HG03064 (cell line): ENCODE measurements at regions not wholly inside any gene's neighbourhood (a gene's known extent, or its start where the extent isn't known, plus 50 kb on each side); places are given as distances from the start of the nearest gene placed in this dataset.

Source experiments
- ATAC-seq: cut with Tn5 transposase; IDR thresholded peaks from one replicate; pipeline ENCODE4 v1.9.1; 2021; ENCODE audit warnings: low read depth; ENCODE audit not compliant: unreplicated experiment

DNA sequence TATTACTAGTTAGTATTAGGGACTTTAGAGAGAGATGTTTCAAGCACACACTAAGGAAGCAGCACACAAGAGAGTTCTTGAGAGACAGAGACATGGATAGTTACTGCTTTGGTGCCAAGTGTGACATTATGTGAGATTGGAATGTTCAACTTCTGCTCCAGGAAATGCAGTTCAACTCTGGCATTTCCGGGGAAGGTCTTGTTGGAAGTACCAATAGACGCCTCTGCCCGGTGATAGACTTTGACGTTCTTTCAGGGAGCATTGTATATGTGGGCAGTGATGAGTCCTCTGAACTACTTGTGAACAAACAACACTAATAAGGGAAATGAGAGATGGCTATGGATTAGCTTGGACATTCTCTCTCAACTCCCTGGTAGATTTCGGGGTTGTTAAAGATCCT lies 638.1 kb upstream of the BOD1L1 start:
- no peak for ATAC-seq

DNA sequence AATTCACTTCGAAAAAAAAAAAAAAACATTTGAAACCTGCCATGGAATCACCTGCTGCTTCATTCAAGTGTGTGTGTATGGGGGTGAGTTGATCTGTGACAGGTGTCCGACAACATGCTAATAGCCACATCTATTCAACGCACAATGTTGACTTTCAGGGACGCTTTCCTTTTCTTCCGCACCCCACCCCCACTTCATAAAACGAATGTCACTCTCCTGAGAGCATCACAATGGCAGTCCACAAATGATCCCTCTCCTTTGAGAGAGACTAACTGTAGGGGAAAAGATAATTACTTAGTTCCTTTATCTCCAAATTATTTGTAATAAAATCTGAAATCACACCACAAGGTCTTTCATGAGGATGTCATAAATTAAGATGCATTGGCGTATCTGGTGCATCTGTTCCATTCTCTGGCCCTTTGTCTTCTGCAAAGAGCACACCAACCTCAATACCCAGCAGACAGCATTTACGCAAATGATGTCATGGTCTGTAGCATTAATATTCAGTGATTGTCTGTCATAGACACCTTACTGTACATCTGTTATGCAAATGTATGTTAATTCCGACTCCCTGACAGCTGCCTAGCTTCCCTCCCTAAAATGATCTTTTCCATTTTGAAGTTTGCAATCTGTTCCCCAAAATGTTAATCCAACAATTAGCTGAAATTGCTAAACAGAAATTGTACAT lies 640.0 kb upstream of the BOD1L1 start:
- no peak for ATAC-seq

DNA sequence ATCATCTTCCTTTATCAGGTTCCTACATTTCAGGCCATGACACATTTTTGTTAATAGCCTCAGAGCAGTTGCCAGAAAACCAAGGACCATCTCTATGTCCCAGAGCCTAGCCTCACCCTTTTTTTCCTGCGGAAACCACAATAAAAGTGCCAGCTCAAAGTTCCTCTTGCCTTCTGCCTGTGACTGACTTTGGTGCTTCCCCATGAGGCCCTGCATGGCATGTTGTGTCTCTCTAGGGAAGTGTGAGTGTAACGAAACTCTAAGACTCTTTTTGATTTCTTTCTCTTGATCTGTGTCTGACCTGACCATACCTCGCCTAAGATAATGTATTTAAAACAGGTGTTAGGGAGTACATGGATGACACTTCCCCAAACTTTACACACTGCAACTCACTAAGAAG lies 642.3 kb upstream of the BOD1L1 start:
- no peak for ATAC-seq

DNA sequence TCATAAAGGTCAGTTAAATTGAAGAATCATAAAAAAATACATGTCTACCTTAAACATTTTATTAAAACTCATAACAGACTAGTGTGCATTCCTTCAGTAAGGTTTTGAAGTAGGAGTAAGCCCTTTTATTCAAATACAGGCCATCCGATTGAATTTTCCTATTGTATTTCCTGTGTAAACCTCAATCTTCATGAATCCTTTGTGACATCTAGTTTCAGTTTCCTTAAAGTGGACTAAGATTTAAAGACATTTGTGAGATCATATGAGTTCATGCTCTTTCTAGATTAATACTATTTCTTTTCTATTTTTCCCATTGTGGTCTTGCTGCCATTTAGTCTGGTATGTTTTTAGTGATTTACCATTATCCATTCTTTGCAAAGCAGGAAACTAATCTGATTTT lies 644.7 kb upstream of the BOD1L1 start:
- no peak for ATAC-seq

DNA sequence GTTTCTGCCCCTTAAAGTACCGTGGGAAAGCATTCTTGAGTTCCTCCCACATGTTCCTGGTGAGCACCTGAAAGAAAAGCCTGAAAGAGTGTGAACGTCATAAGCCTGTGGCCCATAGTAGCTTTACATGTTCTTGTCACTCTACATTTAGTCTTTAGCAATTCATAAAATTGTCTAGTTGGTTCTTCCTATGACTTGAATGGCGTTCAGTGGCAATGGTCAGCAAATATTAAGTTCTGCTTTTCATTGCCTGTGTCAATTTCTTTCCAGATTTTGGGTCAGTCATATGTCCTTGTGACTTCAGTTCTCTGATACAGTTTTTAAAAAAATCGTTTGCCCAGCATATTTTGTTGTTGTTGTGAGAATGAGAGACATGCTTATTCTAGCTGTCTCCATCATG lies 650.0 kb upstream of the BOD1L1 start:
- ATAC-seq, result no peak

DNA sequence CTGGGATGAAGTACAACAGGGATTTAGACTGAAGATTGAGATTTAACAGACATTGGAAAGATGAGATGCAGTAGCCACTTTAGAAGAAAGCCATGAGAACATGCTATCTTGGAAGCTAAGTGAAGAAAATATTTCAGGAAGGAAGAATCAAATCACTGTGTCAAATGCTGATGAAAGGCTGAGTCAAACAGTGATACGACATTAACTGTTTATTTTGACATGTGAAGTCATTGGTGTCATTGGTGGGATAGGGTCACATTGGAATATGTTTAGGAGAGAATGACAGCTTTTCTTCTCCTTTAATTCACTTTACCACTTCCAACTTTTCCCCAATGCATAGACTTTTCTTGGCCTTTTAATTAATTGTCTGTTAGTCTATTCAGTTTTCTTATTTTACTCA lies 653.0 kb upstream of the BOD1L1 start:
- no peak for ATAC-seq

DNA sequence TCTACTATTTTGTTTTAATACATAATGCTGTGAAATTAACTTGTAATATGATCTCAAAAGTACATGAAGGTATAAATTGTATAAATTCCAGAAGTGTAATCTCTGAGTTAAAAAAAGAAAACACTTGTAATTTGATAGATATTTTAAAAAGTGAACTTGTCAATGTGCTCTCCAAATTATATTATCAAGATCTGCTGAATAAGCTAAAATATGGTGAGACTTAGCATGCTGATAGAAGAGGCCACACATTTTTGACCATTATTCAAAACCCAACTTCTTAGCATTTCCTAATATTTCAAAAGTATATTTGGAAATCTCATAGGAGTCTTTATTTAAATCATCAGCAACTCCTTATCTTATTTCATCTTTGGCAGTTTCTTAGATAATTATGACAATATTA lies 657.1 kb upstream of the BOD1L1 start:
- ATAC-seq, result no peak

DNA sequence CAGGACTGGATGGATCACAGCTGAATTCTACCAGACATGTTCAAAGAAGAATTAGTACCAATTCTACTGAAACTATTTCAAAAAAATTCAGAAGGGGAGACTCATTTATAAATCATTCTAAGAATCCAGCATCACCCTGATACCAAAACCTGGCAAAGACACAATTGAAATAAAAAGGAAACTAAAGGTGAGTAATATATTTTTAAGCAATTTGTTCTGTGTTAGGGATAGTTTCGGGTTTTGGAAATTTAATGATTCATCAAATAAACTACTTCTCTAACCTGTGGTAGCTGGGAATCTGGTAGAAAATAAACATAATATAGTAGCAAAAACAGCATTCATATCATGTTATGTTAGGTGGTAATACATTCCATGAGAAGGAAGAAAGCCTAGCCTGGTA lies 662.2 kb upstream of the BOD1L1 start:
- no peak for ATAC-seq

DNA sequence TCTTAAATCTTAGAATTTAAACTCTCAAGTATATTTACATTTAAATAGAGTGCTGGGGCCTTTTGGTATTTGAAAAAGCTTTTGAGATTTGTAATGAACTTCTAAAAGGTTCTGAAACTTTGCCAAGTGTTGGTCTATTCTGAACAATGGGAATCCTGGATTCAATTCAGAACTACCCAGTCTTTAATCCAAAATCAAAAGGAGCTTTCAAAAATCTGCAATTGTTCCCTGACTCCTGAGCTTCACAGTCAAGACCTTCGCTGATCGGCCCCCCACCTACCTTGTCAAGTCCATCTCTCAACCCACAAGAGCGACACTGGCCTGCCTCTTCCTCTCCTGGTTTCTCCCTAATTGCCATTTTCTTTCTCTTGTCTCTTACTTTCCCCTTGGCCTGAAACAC lies 666.1 kb upstream of the BOD1L1 start:
- no peak for ATAC-seq

DNA sequence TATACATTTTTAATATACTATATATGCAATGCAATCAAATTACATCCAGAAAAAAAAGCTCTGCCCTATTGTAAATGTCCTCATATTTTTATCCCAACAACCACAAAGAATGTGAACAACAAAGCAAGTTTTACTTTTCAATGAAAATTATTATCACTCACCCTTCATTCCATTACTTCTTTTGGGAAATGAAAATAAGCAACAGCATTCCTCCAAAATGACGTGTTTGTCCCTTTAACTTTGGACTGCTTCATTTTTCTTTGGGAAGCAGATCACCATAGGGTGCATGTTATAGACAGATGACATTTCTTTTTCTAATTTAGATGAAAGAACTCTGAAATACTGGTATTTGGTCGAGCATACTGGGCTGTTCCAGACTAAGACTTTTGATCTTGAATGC lies 667.1 kb upstream of the BOD1L1 start:
- ATAC-seq, result no peak

DNA sequence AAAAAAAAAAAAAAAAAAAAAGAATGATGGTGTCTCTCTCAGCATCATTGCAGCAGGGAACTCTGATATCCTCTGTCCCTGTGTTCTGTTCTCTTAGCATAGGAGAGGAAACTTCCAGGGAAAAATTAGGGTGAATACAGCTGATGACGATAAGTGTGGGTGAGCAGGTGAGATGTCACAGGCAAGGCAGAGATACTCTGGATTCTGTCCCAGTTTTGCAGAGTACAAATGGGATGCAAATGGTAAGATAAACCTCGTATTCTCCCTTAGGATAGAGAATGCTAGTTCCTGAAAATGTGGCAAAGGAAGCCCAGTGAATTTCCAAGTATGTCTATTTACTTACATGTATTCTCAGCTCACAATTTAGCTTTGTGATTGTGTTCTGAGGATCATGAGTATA lies 671.6 kb upstream of the BOD1L1 start:
- ATAC-seq, result no peak

DNA sequence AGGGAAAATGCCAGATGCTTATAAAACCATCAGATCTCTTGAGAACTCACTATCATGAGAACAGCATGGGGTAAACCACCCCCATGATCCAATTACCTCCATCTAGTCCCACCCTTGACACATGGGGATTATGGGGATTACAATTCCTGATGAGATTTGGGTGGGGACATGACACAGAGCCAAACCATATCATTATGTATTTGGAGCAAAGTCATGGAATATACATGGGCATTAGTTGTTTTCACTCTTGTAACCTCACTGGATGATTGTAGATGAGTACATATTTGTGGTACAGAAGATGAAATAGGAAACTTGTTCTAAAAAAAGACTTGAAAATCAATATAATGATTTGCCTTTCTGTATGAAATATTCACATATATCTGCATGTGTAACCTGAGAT lies 674.5 kb upstream of the BOD1L1 start:
- ATAC-seq, result no peak

DNA sequence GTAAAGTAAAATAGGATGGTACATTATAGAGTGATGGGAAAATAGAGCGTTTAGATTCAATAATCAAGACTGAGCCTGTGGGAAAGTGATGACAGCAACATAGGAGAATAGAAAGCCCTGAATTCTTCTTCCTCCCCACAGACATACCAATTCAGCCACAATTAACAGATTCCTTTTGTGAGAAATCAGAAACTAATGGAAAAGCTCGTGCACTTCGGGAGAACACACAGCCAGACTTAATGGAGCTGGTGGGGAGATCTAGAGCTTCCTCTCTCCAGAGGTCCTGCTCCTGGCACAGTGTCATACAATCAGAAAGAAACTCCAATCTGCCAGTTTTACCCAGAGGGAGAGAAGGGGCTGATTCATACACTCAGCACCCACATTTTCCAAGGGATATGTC lies 676.3 kb upstream of the BOD1L1 start:
- ATAC-seq, result no peak

DNA sequence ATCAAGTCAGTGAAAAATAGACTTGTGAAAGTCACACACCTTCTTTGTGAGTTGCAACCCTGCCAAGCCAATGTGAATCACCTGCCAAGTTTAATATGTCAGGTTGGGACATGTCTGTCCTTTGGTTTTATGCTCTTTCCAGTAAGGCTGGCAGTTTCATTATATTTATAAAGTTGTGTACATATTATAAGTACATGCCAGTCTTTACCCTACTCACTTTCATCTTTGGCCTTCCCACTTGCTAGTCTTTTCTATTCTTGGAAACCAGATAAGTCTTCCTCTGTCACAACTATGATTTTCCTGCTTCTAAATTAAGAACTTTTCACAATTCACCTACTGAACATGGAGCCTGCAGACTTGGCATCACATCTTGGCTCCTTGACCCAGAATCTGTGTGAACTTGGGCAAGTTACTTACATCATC lies 680.7 kb upstream of the BOD1L1 start:
- no peak for ATAC-seq

DNA sequence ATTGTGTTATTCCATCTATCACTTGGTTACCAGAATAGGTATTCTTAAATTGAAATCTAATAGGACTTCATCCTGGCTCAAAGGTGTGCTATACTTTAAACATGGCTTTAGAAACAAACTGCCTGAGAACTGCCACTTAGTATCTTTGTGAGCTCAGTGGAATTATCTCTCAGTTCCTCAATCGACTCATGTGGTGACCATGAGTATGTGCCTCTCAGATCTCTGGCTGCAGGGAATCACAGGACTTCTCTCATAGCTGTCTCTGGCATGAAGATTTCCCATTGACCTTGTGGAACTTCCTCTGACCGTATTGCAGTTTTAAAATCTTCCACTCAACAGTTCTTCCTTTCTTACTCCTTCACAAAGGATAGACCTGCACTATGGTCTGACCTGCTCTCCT lies 681.9 kb upstream of the BOD1L1 start:
- ATAC-seq, result no peak

DNA sequence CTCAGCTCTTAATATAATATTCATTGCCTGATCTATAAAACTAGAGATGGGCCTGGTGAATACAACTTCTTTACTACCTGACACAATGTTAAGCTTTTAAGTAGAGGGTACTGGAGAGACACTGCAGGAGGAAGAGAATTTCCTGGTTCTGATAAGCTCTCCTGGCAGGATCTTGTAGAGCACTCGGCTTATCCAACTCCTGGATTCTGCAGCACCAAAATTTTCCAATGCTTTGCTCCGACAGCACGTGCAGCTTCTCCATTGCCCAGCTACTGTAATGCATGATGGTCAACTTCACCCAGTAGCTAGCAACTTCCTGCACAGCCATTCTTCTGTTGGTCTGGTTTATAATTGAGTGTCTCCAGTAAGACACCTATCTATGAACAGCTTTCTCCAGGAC lies 686.2 kb upstream of the BOD1L1 start:
- no peak for ATAC-seq

DNA sequence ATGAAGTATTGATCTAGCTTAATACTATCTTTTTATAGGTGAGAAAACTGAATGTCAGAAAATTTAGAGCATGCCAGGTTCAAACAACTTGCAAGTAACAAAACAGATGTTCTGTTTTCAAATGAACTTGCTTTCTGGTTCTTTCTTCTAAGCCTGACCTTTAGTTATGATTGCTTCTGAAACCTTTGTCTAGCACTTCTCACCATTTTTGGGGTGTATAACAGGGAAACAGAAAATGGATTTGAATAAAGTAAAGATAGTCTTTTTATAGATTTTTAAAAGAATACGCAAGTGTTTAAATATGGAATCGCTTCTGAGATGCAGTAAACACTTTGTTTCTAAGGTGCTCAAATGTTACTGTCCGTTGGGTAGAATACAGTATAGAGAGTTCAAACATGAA lies 687.2 kb upstream of the CPEB2 start:
- ATAC-seq, result no peak

DNA sequence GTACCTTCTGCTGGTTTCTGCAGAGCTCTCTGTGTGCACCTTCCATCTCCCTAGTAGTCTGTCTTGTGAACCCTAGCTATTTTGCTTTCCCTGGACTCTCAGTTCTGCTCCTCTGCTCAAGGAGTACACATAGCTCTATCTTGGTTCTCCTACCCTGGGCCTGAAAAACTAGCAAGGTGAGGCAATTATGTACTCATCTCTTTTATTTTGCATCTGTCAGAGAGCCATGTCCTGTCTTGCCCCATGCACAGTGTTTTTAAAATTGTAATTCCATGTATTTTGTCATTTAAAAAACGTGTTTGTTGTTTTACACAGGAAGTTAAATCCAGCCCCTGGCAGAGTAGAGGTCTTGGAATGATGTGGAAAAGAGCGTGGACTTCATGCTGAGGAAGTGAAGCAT lies 684.9 kb upstream of the CPEB2 start:
- ATAC-seq, result no peak

DNA sequence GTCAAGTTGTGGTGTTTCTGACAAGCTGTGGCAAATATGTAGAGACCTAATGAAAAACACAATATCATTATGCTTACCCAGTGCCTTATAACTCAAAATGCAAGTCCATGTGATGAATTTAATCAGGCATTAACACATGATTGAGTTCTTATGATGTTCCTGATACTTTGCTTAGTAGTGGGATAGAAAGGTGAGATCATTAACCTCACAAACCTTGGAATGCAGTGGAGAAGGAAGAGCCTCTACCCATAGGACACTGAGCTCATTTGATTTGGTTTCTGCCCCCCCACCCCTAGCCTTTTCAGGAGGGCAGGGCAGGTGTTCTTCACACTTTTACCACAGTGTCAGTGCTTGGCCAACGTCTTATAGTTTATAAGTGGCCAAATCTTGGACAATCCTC lies 683.6 kb upstream of the CPEB2 start:
- no peak for ATAC-seq

DNA sequence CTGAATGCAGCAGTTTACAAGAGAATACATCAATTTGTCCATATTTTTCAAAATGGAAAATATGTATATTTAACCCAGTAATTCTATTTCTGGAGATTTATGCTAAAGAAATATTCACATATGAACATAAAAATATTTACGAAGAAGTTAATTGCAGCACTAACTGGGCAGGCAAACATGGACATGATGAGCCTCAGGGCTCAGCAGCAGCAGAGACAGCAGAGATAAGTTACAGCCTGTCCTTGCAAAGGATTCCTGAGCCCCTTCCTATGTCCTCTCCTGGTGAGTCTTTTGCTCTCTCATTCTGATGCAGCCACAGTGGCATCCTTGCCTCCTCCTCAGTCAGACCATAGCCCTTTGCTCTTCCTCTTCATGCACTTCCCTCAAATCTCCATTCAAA lies 680.6 kb upstream of the CPEB2 start:
- no peak for ATAC-seq

DNA sequence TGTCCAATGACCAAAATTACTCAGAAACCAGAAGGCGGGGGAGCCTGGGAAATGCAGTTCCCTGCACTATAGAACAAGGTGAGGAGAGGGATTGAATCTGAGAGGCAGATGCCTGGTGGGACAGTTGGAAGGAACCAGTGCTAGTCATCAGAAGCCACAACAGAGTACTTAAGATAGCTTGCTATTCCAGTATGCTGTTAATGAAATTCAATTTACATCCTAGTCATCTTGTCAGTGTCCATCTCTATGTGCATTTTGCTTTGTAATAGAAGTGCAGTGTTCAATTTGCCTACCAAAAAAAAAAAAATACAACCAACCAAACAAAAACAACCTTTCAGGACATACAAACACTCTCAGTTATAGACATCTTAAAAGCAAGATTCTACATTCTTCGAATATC lies 679.1 kb upstream of the CPEB2 start:
- ATAC-seq, result no peak

DNA sequence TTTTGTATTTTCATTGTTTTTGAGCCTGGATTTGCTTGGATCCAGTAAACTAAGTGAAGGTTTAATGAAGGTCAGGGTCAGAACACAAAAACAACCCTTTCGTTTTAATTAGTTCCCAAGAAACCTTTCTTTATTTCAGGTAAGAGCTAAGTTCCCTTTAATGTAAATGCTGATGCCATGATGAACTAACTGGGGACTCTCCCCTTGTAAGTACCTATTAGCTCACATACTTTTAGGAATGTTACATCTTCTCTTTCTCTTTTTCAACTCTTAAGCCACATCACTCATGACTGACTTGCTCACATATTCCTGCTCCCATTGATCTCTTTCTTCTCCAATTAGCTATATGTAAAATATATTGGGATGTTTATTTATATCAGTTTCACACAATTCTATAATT lies 673.1 kb upstream of the CPEB2 start:
- ATAC-seq, result no peak

DNA sequence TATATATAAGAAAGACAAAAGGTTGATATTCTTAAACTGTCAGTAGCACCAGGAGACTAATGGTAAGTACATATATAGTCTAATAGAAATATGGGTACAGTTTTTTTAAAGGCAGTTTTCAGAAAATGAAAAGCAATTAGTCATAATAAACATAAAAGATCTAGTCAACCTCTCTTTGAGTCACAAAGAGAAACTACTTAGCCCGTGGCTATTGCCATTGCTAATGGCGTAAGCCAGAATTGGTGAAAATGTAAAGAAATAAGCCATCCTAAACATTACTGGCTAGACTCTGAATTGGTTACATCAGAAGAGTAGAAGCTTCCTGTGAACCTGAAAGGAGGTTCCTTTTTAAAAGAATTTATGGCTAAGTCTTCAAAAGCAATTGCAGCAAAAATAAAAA lies 668.7 kb upstream of the CPEB2 start:
- ATAC-seq, result no peak
